Ovary (tissue), 3 donors: ENCODE measurements at regions not wholly inside any gene's neighbourhood (a gene's known extent, or its start where the extent isn't known, plus 50 kb on each side); places are given as distances from the start of the nearest gene placed in this dataset.

Experiments used
- POLR2A ChIP-seq: fragments of 450-650 bp; IDR thresholded peaks from one replicate; pipeline ENCODE4 v1.6.1; 2017; ENCODE audit warnings: antibody characterized with exemption, mild to moderate bottlenecking, moderate library complexity
- TF ChIP-seq, protein P1 (sequence below), 3 donors: fragments of 450-650 bp in 2 of 3; fragments of 200-600 bp in 1 of 3; IDR thresholded peaks; one replicate each; pipeline versions ENCODE4 v1.5.1 to v1.8.0; 2016 to 2022; ENCODE audit warnings: antibody characterized with exemption in 3 of 3, mild to moderate bottlenecking in 1 of 3
- donor health status: DM: no; HTN: no; CAD: no.

DNA sequence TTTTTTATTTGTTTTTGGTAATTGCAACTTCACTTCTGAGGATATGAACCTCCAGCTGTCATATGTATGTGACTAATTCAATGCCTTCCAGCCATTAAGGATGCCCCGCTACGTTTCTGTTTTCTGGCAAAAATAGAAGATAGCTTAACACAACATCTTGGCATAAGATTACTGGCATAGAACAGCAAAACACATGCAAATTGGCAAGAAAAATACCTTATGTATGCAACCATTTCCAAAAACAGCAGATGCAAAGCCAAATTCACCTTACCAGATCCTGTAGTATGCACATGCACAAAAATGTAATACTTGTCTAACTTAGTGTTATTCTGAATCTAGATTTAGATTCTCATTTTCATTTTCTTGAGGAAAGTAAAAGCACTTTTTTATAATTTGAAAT, 461.1 kb upstream of the CYLC2 start:
- TF ChIP-seq, protein P1, sequence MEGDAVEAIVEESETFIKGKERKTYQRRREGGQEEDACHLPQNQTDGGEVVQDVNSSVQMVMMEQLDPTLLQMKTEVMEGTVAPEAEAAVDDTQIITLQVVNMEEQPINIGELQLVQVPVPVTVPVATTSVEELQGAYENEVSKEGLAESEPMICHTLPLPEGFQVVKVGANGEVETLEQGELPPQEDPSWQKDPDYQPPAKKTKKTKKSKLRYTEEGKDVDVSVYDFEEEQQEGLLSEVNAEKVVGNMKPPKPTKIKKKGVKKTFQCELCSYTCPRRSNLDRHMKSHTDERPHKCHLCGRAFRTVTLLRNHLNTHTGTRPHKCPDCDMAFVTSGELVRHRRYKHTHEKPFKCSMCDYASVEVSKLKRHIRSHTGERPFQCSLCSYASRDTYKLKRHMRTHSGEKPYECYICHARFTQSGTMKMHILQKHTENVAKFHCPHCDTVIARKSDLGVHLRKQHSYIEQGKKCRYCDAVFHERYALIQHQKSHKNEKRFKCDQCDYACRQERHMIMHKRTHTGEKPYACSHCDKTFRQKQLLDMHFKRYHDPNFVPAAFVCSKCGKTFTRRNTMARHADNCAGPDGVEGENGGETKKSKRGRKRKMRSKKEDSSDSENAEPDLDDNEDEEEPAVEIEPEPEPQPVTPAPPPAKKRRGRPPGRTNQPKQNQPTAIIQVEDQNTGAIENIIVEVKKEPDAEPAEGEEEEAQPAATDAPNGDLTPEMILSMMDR (IDR thresholded peaks at IDR 0.05), result no peak
- no peak for TF ChIP-seq POLR2A
